K562 (cell line): ENCODE measurements at regions not wholly inside any gene's neighbourhood (a gene's known extent, or its start where the extent isn't known, plus 50 kb on each side); places are given as distances from the start of the nearest gene placed in this dataset.

Source experiments
- ATAC-seq: fragments of 200-7000 bp; cut with Tn5 transposase; 3 replicates; pipeline ENCODE4 v1.9.1; 2020; ENCODE audit warnings: moderate library complexity
- BruUV-seq: library from RNA; stranded (reverse); fragments of 400-500 nt; replicated peaks from 2 replicates; lab custom pipeline; 2021; lab: Mats Ljungman, UMichigan
- CTCF ChIA-PET: fragments of 300-600 bp; formaldehyde crosslinking; extraction: SDS; loops from one replicate; lab custom pipeline; 2021; ENCODE audit warnings: low intra/inter-chr PET ratio; lab: Yijun Ruan, JAX
- POLR2A ChIA-PET: fragments of 300-600, 350-650 bp; sonication (Branson Sonifier 250); formaldehyde crosslinking; extraction: SDS; loops from one replicate; lab custom pipeline; 2021; ENCODE audit warnings: antibody characterized with exemption, inconsistent platforms; lab: Yijun Ruan, JAX
- DNase-seq, 4 experiments: peaks; one replicate each; pipeline versions ENCODE4 v3.0.0 to v3.0.0-alpha.2; 2011 to 2018; ENCODE audit warnings: low spot score in 3 of 4, mixed read lengths in 3 of 4; ENCODE audit errors: extremely low read depth in 1 of 4
- FAIRE-seq: peaks from 2 replicates; lab custom pipeline; 2011; peaks lifted over from hg19 to GRCh38; lab: Jason Lieb, UNC
- H2AFZ ChIP-seq: 2 replicates; pipeline ENCODE4 v1.6.0; 2011; ENCODE audit warnings: low read depth, low read length, control low read depth, inconsistent platforms
- H3K27ac ChIP-seq: fragments of 200-600 bp; 3 replicates; pipeline ENCODE4 v1.8.0; 2011; ENCODE audit warnings: low read depth, mild to moderate bottlenecking, control low read depth, inconsistent platforms, low read length, moderate library complexity, mixed read lengths; ENCODE audit errors: extremely low read depth
- H3K27me3 ChIP-seq, 2 experiments: fragments of 300-600 bp in 1 of 2; 2 replicates in 1 of 2; 3 replicates in 1 of 2; pipeline versions ENCODE4 v1.6.0 to v1.8.0; 2011; ENCODE audit warnings: inconsistent platforms in 2 of 2, low read length in 2 of 2, mild to moderate bottlenecking in 1 of 2, mixed read lengths in 1 of 2, moderate library complexity in 1 of 2; ENCODE audit not compliant: control insufficient read depth in 2 of 2, insufficient read depth in 2 of 2
- H3K36me3 ChIP-seq: fragments of 300-600 bp; 3 replicates; pipeline ENCODE4 v1.8.0; 2011; ENCODE audit warnings: mild to moderate bottlenecking, low read length, inconsistent platforms; ENCODE audit not compliant: control insufficient read depth, insufficient read depth
- H3K4me1 ChIP-seq, 2 experiments: fragments of 200-600 bp in 1 of 2; replicated peaks in 1 of 2; 2 replicates in 1 of 2; 3 replicates in 1 of 2; pipeline versions ENCODE4 v1.5.1 to v1.8.0; 2011; ENCODE audit warnings: inconsistent platforms in 2 of 2, low read length in 2 of 2, mild to moderate bottlenecking in 1 of 2, mixed read lengths in 1 of 2, moderate library complexity in 1 of 2; ENCODE audit not compliant: control insufficient read depth in 2 of 2, insufficient read depth in 2 of 2
- H3K4me2 ChIP-seq: 2 replicates; pipeline ENCODE4 v1.6.1; 2011; ENCODE audit warnings: low read length, control low read depth, inconsistent platforms, mixed read lengths; ENCODE audit not compliant: insufficient read depth
- H3K4me3 ChIP-seq: fragments of 200-600 bp; sonication (generic), shearing (Covaris generic); 2 replicates; pipeline ENCODE4 v1.5.1; 2016; ENCODE audit warnings: control low read depth, inconsistent platforms
- H3K79me2 ChIP-seq: fragments of 200-600 bp; 3 replicates; pipeline ENCODE4 v1.8.0; 2011; ENCODE audit warnings: low read length, inconsistent platforms; ENCODE audit not compliant: control insufficient read depth, insufficient read depth
- H3K9ac ChIP-seq, 2 experiments: 2 replicates each; pipeline versions ENCODE4 v1.6.0 to v1.6.1; 2011; ENCODE audit warnings: low read depth in 2 of 2, low read length in 2 of 2, control low read depth in 1 of 2, inconsistent platforms in 1 of 2, mild to moderate bottlenecking in 1 of 2, mixed read lengths in 1 of 2; ENCODE audit not compliant: insufficient read depth in 1 of 2
- H3K9me1 ChIP-seq: one replicate; pipeline ENCODE4 v1.6.0; 2011; ENCODE audit warnings: inconsistent platforms, mild to moderate bottlenecking, low read length, moderate library complexity; ENCODE audit not compliant: control insufficient read depth, insufficient read depth
- H3K9me3 ChIP-seq: replicated peaks from 2 replicates; pipeline ENCODE4 v1.5.1; 2011; ENCODE audit warnings: low read depth, low read length, inconsistent platforms; ENCODE audit not compliant: control insufficient read depth, insufficient read depth
- H4K20me1 ChIP-seq: replicated peaks from 2 replicates; pipeline ENCODE4 v1.6.1; 2011; ENCODE audit warnings: low read length, inconsistent platforms, mixed read lengths; ENCODE audit not compliant: control insufficient read depth, insufficient read depth
- BCL6 ChIP-seq: fragments of 250-450 bp; sonication (Bioruptor Pico); IDR thresholded peaks from 2 replicates; pipeline ENCODE4 v1.4.0; 2020
- CTBP1 ChIP-seq: fragments of 450-650 bp; IDR thresholded peaks from 2 replicates; pipeline ENCODE4 v1.6.1; 2016; ENCODE audit warnings: borderline replicate concordance
- DIDO1 ChIP-seq: fragments of 450-650 bp; IDR thresholded peaks from 2 replicates; pipeline ENCODE4 v1.6.1; 2016; ENCODE audit warnings: low read depth, missing biosample characterization, missing genetic modification characterization
- MCM5 ChIP-seq: fragments of 450-650 bp; IDR thresholded peaks from 2 replicates; pipeline ENCODE4 v1.6.1; 2016; ENCODE audit warnings: low read depth
- RFX1 ChIP-seq: fragments of 450-650 bp; IDR thresholded peaks from 2 replicates; pipeline ENCODE4 v1.6.1; 2016; ENCODE audit warnings: mild to moderate bottlenecking, moderate library complexity
- SNRNP70 ChIP-seq: fragments of 200-400 bp; formaldehyde crosslinking; optimal IDR thresholded peaks from 2 replicates; pipeline ENCODE3; 2017; ENCODE audit warnings: low read depth, low read length
- TAL1 ChIP-seq: fragments of 450-650 bp; IDR thresholded peaks from 2 replicates; pipeline ENCODE4 v1.6.1; 2016; ENCODE audit warnings: mild to moderate bottlenecking
- ZHX1 ChIP-seq: fragments of 150-350 bp; conservative IDR thresholded peaks from 2 replicates; pipeline ENCODE4 v1.6.1; 2014; ENCODE audit warnings: low read length
- WGBS: fragments of 100-300 bp; shearing (Covaris generic); methylation state at CpG from one replicate; pipeline ENCODE4 v1.1.6; 2016; ENCODE audit warnings: low coverage, mixed read lengths; ENCODE audit not compliant: insufficient coverage; ENCODE audit errors: missing lambda C conversion rate; 5-methylcytosine and 5-hydroxymethylcytosine counted together
- in situ Hi-C: fragments of 300-500 bp; cut with MboI; formaldehyde crosslinking; loops from 4 replicates; pipeline ENCODE4 v1.15.0; 2018; ENCODE audit warnings: inconsistent platforms, mixed read lengths
- intact Hi-C: fragments of 100-400 bp; cut with micrococcal nuclease; formaldehyde crosslinking; loops from 2 replicates; pipeline ENCODE4 v1.14.2; 2022
- TF ChIP-seq, protein P1 (sequence below): fragments of 450-650 bp; formaldehyde crosslinking; IDR thresholded peaks from 2 replicates; pipeline ENCODE4 v1.4.0; 2020; ENCODE audit warnings: mild to moderate bottlenecking, moderate library complexity

DNA sequence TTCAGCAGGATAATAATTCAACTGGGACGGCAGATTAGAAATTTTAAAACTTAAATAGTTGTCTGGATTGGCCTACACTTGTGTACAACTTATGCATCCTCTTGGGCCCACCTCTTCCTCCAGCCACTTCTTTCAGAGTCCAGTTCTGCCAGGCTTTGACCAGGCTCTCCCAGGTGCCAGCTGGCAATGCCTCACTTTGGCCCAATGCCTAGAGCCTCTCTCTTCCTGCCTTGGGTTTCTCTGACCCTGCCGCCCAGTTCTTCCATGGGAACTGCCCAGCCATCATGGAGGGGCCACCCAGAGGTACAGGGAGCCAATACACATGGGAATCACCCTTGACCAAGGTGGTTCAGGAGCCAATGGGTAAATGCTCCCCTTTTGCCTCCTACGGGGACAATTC lies 135.5 kb downstream of the IRS1 start:
- ATAC-seq (no peak), DNase-seq (no peak), FAIRE-seq (no peak)
- CTCF ChIA-PET = no interaction called here
- in situ Hi-C loops = no loop called here
- H3K27me3 ChIP-seq = no peaks in the 10 kb centered on the region
- H3K9me1 ChIP-seq = no peaks in the 10 kb centered on the region
- BruUV-seq = no TSS peak
- POLR2A ChIA-PET = no interaction called here
- no peak overlapping the region for H2AFZ ChIP-seq
- no peaks in the 10 kb centered on the region; a peak in 2 of 5 replicates for H3K4me1 ChIP-seq
- no peak overlapping the region for H3K4me3 ChIP-seq
- H3K27ac ChIP-seq = no peak overlapping the region
- no peaks in the 10 kb centered on the region for H3K36me3 ChIP-seq
- H3K9ac ChIP-seq = no peak overlapping the region
- no peaks in the 10 kb centered on the region for H3K9me3 ChIP-seq
- no peak for TF ChIP-seq DIDO1 (tag)
- TF ChIP-seq, protein P1, sequence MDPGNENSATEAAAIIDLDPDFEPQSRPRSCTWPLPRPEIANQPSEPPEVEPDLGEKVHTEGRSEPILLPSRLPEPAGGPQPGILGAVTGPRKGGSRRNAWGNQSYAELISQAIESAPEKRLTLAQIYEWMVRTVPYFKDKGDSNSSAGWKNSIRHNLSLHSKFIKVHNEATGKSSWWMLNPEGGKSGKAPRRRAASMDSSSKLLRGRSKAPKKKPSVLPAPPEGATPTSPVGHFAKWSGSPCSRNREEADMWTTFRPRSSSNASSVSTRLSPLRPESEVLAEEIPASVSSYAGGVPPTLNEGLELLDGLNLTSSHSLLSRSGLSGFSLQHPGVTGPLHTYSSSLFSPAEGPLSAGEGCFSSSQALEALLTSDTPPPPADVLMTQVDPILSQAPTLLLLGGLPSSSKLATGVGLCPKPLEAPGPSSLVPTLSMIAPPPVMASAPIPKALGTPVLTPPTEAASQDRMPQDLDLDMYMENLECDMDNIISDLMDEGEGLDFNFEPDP (CRISPR knock-in tag) = no peak
- no peak for TF ChIP-seq TAL1
- TF ChIP-seq MCM5 = no peak
- no peak for TF ChIP-seq SNRNP70
- no peak for TF ChIP-seq ZHX1
- TF ChIP-seq RFX1 = no peak
- no peak for TF ChIP-seq CTBP1
- no peak for TF ChIP-seq BCL6 (CRISPR knock-in tag)
- H4K20me1 ChIP-seq = no peaks in the 10 kb centered on the region
- H3K79me2 ChIP-seq = no peaks in the 10 kb centered on the region
- H3K4me2 ChIP-seq = no peak overlapping the region
- 19% methylated on average over 2 of the region's 3 CpGs for WGBS
- intact Hi-C loops = no loop called here
